Omental fat pad (tissue), 3 donors: ENCODE measurements at regions not wholly inside any gene's neighbourhood (a gene's known extent, or its start where the extent isn't known, plus 50 kb on each side); places are given as distances from the start of the nearest gene placed in this dataset.

ENCODE experiments used
- ATAC-seq: fragments of 150-250 bp; one replicate; pipeline ENCODE4 v1.9.1; 2016; ENCODE audit warnings: mild to moderate bottlenecking, moderate library complexity; ENCODE audit not compliant: low FRiP score
- DNase-seq: peaks from one replicate; pipeline ENCODE4 v3.0.0-alpha.2; 2019; ENCODE audit warnings: low spot score
- TF ChIP-seq, protein P1 (sequence below), 3 donors: fragments of 450-650 bp; IDR thresholded peaks; one replicate each; pipeline ENCODE4 v1.5.1; 2016 to 2017; ENCODE audit warnings: antibody characterized with exemption in 3 of 3, mild to moderate bottlenecking in 3 of 3, moderate library complexity in 2 of 3

DNA sequence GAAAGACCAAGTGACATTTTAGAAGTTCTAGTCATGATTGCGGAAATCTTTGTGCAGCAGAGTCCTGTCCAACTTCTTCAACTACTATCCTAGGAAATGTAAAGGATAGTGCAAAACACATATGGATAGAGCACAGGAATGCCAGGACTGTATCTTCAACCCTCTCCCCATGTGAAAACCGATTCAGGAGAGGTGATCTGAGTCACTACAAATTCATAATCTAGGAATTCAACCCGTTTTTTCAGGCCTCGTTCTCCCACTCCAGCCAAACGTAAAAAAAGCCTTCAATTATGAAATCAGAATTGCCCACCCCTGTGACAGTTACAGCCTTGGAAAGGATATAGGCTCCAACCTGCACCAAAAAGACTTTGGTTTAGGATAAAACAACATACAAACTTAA lies 52.9 kb upstream of the RGS1 start:
- ATAC-seq: no peak
- TF ChIP-seq, protein P1, sequence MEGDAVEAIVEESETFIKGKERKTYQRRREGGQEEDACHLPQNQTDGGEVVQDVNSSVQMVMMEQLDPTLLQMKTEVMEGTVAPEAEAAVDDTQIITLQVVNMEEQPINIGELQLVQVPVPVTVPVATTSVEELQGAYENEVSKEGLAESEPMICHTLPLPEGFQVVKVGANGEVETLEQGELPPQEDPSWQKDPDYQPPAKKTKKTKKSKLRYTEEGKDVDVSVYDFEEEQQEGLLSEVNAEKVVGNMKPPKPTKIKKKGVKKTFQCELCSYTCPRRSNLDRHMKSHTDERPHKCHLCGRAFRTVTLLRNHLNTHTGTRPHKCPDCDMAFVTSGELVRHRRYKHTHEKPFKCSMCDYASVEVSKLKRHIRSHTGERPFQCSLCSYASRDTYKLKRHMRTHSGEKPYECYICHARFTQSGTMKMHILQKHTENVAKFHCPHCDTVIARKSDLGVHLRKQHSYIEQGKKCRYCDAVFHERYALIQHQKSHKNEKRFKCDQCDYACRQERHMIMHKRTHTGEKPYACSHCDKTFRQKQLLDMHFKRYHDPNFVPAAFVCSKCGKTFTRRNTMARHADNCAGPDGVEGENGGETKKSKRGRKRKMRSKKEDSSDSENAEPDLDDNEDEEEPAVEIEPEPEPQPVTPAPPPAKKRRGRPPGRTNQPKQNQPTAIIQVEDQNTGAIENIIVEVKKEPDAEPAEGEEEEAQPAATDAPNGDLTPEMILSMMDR (IDR thresholded peaks at IDR 0.05): no peak
- no peak for DNase-seq

DNA sequence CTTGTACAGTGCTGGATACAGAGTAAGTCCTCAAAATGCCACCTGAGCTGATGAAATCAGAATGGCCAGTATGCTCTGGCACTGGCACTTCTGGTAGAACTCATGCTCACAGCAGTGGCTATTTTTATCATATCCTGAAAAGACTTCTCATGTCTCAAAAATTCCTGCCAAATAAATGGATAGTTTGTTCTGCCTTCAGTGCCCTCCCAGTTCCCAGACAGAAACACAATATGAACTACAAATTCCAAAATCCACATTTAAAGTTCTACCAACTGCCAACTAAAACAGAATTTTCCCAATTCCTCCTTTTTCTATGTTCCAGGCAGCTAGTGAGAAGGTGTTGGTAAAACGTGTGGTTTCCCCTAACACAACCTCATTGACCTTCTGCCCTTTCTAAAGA lies 51.4 kb upstream of the RGS1 start:
- TF ChIP-seq, protein P1 (IDR thresholded peaks at IDR 0.05): no peak
- DNase-seq: no peak
- no peak for ATAC-seq
